Bronchial epithelial cell (primary cell): ENCODE measurements at regions not wholly inside any gene's neighbourhood (a gene's known extent, or its start where the extent isn't known, plus 50 kb on each side); places are given as distances from the start of the nearest gene placed in this dataset.

ENCODE experiments used
- DNase-seq: peaks from one replicate; pipeline ENCODE4 v3.0.0-alpha.2; 2010; ENCODE audit warnings: low read depth
- FAIRE-seq: peaks from 2 replicates; lab custom pipeline; 2011; peaks lifted over from hg19 to GRCh38; lab: Jason Lieb, UNC
- H3K27me3 ChIP-seq: 2 replicates; pipeline ENCODE4 v1.5.1; 2011; ENCODE audit warnings: low read length; ENCODE audit not compliant: control insufficient read depth, insufficient read depth
- H3K36me3 ChIP-seq: 2 replicates; pipeline ENCODE4 v1.5.1; 2011; ENCODE audit warnings: low read length; ENCODE audit not compliant: control insufficient read depth, insufficient read depth
- H3K4me3 ChIP-seq: 2 replicates; pipeline ENCODE4 v1.5.1; 2011; ENCODE audit warnings: mild to moderate bottlenecking, low read depth, low read length, control low read depth
- CTCF ChIP-seq: IDR thresholded peaks from 2 replicates; pipeline ENCODE4 v1.5.1; 2011; ENCODE audit warnings: mild to moderate bottlenecking, moderate library complexity, low read length, control low read depth, inconsistent platforms; ENCODE audit not compliant: insufficient read depth, severe bottlenecking

GRCh38 chr12:105920161-105920684 lies 218.5 kb downstream of the NUAK1 start:
- TF ChIP-seq CTCF: no peak
- peak; percentile 87 for DNase-seq
- H3K27me3 ChIP-seq: no peaks in the 10 kb centered on the region
- no peak for FAIRE-seq
- H3K4me3 ChIP-seq: no peak overlapping the region
- H3K36me3 ChIP-seq: no peaks in the 10 kb centered on the region

- DNase-seq (no peak), FAIRE-seq (no peak)
- H3K4me3 ChIP-seq: no peak overlapping the region
- TF ChIP-seq CTCF: no peak
- H3K27me3 ChIP-seq: no peaks in the 10 kb centered on the region
- H3K36me3 ChIP-seq: no peaks in the 10 kb centered on the region
Observed at GRCh38 chr12:105921055-105921454, 217.7 kb downstream of the NUAK1 start.

GRCh38 chr12:105921872-105922669 lies 216.7 kb downstream of the NUAK1 start:
- Histone ChIP-seq H3K36me3 (no peaks in the 10 kb centered on the region), H3K27me3 (no peaks in the 10 kb centered on the region), H3K4me3 (no peak overlapping the region)
- no peak for DNase-seq
- no peak for FAIRE-seq
- TF ChIP-seq CTCF: no peak

- DNase-seq (peak; percentile 76), FAIRE-seq (no peak)
- Histone ChIP-seq H3K4me3 (no peak overlapping the region), H3K36me3 (no peaks in the 10 kb centered on the region), H3K27me3 (no peaks in the 10 kb centered on the region)
- no peak for TF ChIP-seq CTCF
Observed at GRCh38 chr12:105922670-105923102, 216.1 kb downstream of the NUAK1 start.

- Histone ChIP-seq H3K27me3 (no peaks in the 10 kb centered on the region), H3K4me3 (no peak overlapping the region), H3K36me3 (no peaks in the 10 kb centered on the region)
- FAIRE-seq (no peak), DNase-seq (no peak)
- TF ChIP-seq CTCF: no peak
Observed at GRCh38 chr12:105924526-105925208, 214.1 kb downstream of the NUAK1 start.
